HCT116 (cell line): ENCODE measurements at regions not wholly inside any gene's neighbourhood (a gene's known extent, or its start where the extent isn't known, plus 50 kb on each side); places are given as distances from the start of the nearest gene placed in this dataset.

Experiments used
- ATAC-seq: fragments of 200-7000 bp; cut with Tn5 transposase; 2 replicates; pipeline ENCODE4 v1.9.1; 2020; ENCODE audit warnings: mild to moderate bottlenecking, moderate library complexity
- BruUV-seq: library from RNA; stranded (reverse); fragments of 400-500 nt; replicated peaks from 2 replicates; lab custom pipeline; 2021; lab: Mats Ljungman, UMichigan
- CTCF ChIA-PET: fragments of 300-600 bp; sonication (Branson Sonifier 250); formaldehyde crosslinking; loops from one replicate; lab custom pipeline; 2021; ENCODE audit warnings: antibody characterized with exemption; lab: Charles Lee
- POLR2A ChIA-PET: fragments of 300-600, 350-600 bp; sonication (Branson Sonifier 250); formaldehyde crosslinking; loops from one replicate; lab custom pipeline; 2021; ENCODE audit warnings: antibody characterized with exemption; lab: Charles Lee
- RAD21 ChIA-PET, 2 experiments: fragments of 300-600 bp; sonication (Branson Sonifier 250); formaldehyde crosslinking; loops; one replicate each; lab custom pipeline; 2023; ENCODE audit warnings: low total read pairs in 2 of 2; ENCODE audit not compliant: uncharacterized antibody in 2 of 2, unreplicated experiment in 2 of 2, low non-redundant PET in 1 of 2; lab: Charles Lee
- DNase-seq: peaks from one replicate; pipeline ENCODE4 v3.0.0-alpha.2; 2010; ENCODE audit warnings: low read depth, low spot score
- H2AFZ ChIP-seq: fragments of 200-600 bp; shearing (Covaris generic), sonication (generic); 2 replicates; pipeline ENCODE4 v1.6.1; 2017; ENCODE audit warnings: low read depth, mixed run types, mixed read lengths, antibody characterized with exemption, low read length; ENCODE audit not compliant: poor library complexity, severe bottlenecking
- H3K27ac ChIP-seq: 2 replicates; pipeline ENCODE4 v1.5.1; 2012; ENCODE audit warnings: low read depth, low read length
- H3K27me3 ChIP-seq: fragments of 200-600 bp; sonication (generic); 2 replicates; pipeline ENCODE4 v1.6.1; 2016; ENCODE audit warnings: mixed run types, low read length, mixed read lengths; ENCODE audit not compliant: insufficient read depth
- H3K36me3 ChIP-seq, 2 experiments: fragments of 200-500 bp in 1 of 2; fragments of 200-600 bp in 1 of 2; sonication (Bioruptor generic) in 1 of 2; sonication (generic) in 1 of 2; 2 replicates each; pipeline versions ENCODE4 v1.5.1 to v1.6.1; 2014 to 2016; ENCODE audit warnings: low read length in 2 of 2, inconsistent platforms in 1 of 2, mixed read lengths in 1 of 2, mixed run types in 1 of 2; ENCODE audit not compliant: insufficient read depth in 2 of 2, control insufficient read depth in 1 of 2
- H3K4me1 ChIP-seq, 2 experiments: fragments of 200-600 bp in 1 of 2; sonication (generic) in 1 of 2; 2 replicates each; pipeline versions ENCODE4 v1.5.1 to v1.6.1; 2012 to 2017; ENCODE audit warnings: low read length in 2 of 2, inconsistent platforms in 1 of 2, mild to moderate bottlenecking in 1 of 2, mixed read lengths in 1 of 2, mixed run types in 1 of 2, moderate library complexity in 1 of 2; ENCODE audit not compliant: insufficient read depth in 2 of 2, control insufficient read depth in 1 of 2
- H3K4me2 ChIP-seq: fragments of 200-600 bp; sonication (generic); 2 replicates; pipeline ENCODE4 v1.6.1; 2017; ENCODE audit warnings: mixed run types, low read length, mixed read lengths
- H3K4me3 ChIP-seq, 2 experiments: fragments of 200-600 bp in 1 of 2; sonication (generic) in 1 of 2; replicated peaks in 1 of 2; 2 replicates each; pipeline ENCODE4 v1.5.1; 2011 to 2016; ENCODE audit warnings: low read length in 2 of 2, control low read depth in 1 of 2, low read depth in 1 of 2, mild to moderate bottlenecking in 1 of 2, mixed read lengths in 1 of 2, mixed run types in 1 of 2
- H3K79me2 ChIP-seq: fragments of 200-600 bp; sonication (generic); 2 replicates; pipeline ENCODE4 v1.6.1; 2017; ENCODE audit warnings: mild to moderate bottlenecking, mixed run types, low read length, moderate library complexity, mixed read lengths; ENCODE audit not compliant: insufficient read depth
- H3K9ac ChIP-seq: fragments of 200-600 bp; sonication (generic); 2 replicates; pipeline ENCODE4 v1.6.1; 2016; ENCODE audit warnings: low read length, mixed read lengths
- H3K9me2 ChIP-seq: fragments of 200-600 bp; sonication (generic), shearing (Covaris generic); 2 replicates; pipeline ENCODE4 v1.6.1; 2017; ENCODE audit warnings: mixed run types, mild to moderate bottlenecking, moderate library complexity; ENCODE audit not compliant: insufficient read depth
- H3K9me3 ChIP-seq, 2 experiments: fragments of 200-500 bp in 1 of 2; fragments of 200-600 bp in 1 of 2; sonication (Bioruptor generic) in 1 of 2; sonication (generic) in 1 of 2; 2 replicates each; pipeline ENCODE4 v1.6.1; 2014 to 2017; ENCODE audit warnings: low read length in 2 of 2, mixed read lengths in 2 of 2, inconsistent platforms in 1 of 2, low read depth in 1 of 2, mild to moderate bottlenecking in 1 of 2, mixed run types in 1 of 2, moderate library complexity in 1 of 2; ENCODE audit not compliant: control insufficient read depth in 1 of 2, insufficient read depth in 1 of 2
- H4K20me1 ChIP-seq: fragments of 200-600 bp; sonication (generic), shearing (Covaris generic); 2 replicates; pipeline ENCODE4 v1.6.1; 2017; ENCODE audit warnings: mixed run types, mild to moderate bottlenecking, moderate library complexity; ENCODE audit not compliant: insufficient read depth
- CBX3 ChIP-seq: IDR thresholded peaks from 2 replicates; pipeline ENCODE4 v1.6.1; 2012; ENCODE audit warnings: low read depth
- CEBPB ChIP-seq: IDR thresholded peaks from 2 replicates; pipeline ENCODE4 v1.6.1; 2012; ENCODE audit warnings: low read depth
- EGR1 ChIP-seq: IDR thresholded peaks from 2 replicates; pipeline ENCODE4 v1.6.1; 2012; ENCODE audit warnings: low read depth
- EZH2phosphoT487 ChIP-seq: fragments of 200-600 bp; IDR thresholded peaks from 2 replicates; pipeline ENCODE4 v1.6.1; 2018; ENCODE audit warnings: antibody characterized with exemption, borderline replicate concordance
- FOSL1 ChIP-seq: IDR thresholded peaks from 2 replicates; pipeline ENCODE4 v1.6.1; 2012; ENCODE audit warnings: low read depth
- JUND ChIP-seq: IDR thresholded peaks from 2 replicates; pipeline ENCODE4 v1.6.1; 2012
- POLR2A ChIP-seq: IDR thresholded peaks from 2 replicates; pipeline ENCODE4 v1.7.0; 2011; ENCODE audit warnings: borderline replicate concordance; ENCODE audit not compliant: insufficient read depth, insufficient read length; ENCODE audit errors: extremely low read depth
- POLR2AphosphoS5 ChIP-seq: IDR thresholded peaks from 2 replicates; pipeline ENCODE4 v1.6.1; 2011; ENCODE audit warnings: mild to moderate bottlenecking, low read depth, low read length, moderate library complexity
- RAD21 ChIP-seq: IDR thresholded peaks from 2 replicates; pipeline ENCODE4 v1.6.1; 2012; ENCODE audit warnings: low read depth, mild to moderate bottlenecking
- SIN3A ChIP-seq: IDR thresholded peaks from 2 replicates; pipeline ENCODE4 v1.6.1; 2012; ENCODE audit warnings: low read depth
- SP1 ChIP-seq: IDR thresholded peaks from 2 replicates; pipeline ENCODE4 v1.6.1; 2012; ENCODE audit warnings: low read depth
- SRF ChIP-seq: IDR thresholded peaks from 2 replicates; pipeline ENCODE4 v1.6.1; 2012; ENCODE audit warnings: low read depth
- TCF7L2 ChIP-seq: IDR thresholded peaks from 2 replicates; pipeline ENCODE4 v1.7.0; 2011; ENCODE audit warnings: borderline replicate concordance, inconsistent platforms; ENCODE audit not compliant: insufficient read depth, insufficient read length; ENCODE audit errors: extremely low read depth
- ZFX ChIP-seq: fragments of 450-650 bp; IDR thresholded peaks from 2 replicates; pipeline ENCODE4 v1.6.1; 2017
- ZNF274 ChIP-seq: fragments of 200-500 bp; sonication (Bioruptor generic); IDR thresholded peaks from 2 replicates; pipeline ENCODE4 v1.6.1; 2014; ENCODE audit warnings: mild to moderate bottlenecking, low read depth, low read length, inconsistent platforms
- intact Hi-C: fragments of 100-400 bp; cut with micrococcal nuclease; formaldehyde crosslinking; loops from 2 replicates; pipeline ENCODE4 v1.10.0; 2022

DNA sequence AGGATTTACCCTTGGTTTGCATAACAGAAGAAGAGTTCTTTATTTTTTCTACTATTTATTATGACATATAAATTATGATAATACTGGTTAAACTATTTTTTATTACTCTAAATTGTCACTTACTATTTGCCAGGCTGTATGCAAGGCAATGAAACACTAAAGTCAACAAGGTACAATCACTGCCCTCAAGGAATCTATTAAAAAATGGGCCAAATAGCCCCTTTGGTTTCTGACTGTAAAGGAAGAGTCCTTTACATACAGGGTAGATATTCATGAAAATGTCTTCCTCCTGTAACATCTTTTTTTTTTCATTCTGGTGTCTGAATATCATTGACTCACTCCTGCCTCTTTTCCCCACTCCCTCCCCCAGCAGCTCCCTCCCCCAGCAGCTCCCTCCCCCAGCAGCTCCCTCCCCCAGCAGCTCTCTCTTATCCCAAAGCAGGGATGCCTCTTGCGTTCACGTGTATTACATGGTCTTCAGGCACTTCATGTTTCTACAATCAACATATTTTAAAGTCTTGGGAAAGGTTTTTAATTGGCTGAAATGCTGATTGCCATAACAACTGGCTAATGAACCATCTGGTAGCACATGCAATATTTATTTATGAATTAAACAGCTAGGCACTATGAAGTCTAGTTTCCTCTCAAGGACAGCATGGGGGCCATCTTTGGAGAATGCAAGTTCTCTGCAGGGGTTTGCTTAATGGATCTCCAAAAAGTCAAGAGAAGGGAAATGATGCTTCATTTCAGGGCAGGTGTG is 400.4 kb upstream of the PLXNA2 start (continued):
- TF ChIP-seq TCF7L2 (no peak), ZFX (no peak), RAD21 (no peak)
- TF ChIP-seq, all 23 proteins: peak for 0

DNA sequence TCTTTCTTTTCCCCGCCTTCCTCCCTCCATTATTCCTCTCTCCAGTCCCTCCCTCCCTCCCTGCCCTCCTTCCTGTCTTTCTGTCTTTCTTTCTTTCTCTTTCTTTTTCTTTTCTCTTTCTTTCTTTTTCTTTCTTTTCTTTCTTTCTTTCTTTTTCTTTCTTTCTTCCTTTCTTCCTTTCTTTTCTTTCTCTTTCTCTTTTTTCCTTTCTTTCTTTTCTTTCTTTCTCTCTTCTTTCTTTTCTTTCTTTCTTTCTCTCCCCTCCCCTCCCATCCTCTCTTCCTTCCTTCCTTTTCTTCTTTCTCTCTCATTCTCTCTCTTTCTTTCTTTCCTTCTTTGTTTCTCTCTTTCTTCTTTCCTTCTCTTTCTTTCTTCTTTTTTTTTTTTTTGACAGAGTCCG is 402.2 kb upstream of the PLXNA2 start:
- intact Hi-C loops: no loop called here
- no peaks in the 10 kb centered on the region for H3K9me3 ChIP-seq
- TF ChIP-seq CEBPB (no peak), EGR1 (no peak), SRF (no peak), CBX3 (no peak), JUND (no peak), POLR2AphosphoS5 (no peak), RAD21 (no peak), POLR2A (no peak), TCF7L2 (no peak), EZH2phosphoT487 (no peak), SIN3A (no peak), ZNF274 (no peak), SP1 (no peak), FOSL1 (no peak)
- H2AFZ ChIP-seq: no peak overlapping the region
- H4K20me1 ChIP-seq: no peaks in the 10 kb centered on the region
- H3K9ac ChIP-seq: no peak overlapping the region
- DNase-seq (no peak), ATAC-seq (no peak)
- H3K9me2 ChIP-seq: no peaks in the 10 kb centered on the region
- ChIA-PET CTCF (no interaction called here), POLR2A (no interaction called here), RAD21 (no interaction called here)
- H3K27me3 ChIP-seq: no peaks in the 10 kb centered on the region
- no peak overlapping the region for H3K27ac ChIP-seq
- H3K79me2 ChIP-seq: no peaks in the 10 kb centered on the region
- H3K4me2 ChIP-seq: no peak overlapping the region
- no peaks in the 10 kb centered on the region for H3K4me1 ChIP-seq
- H3K4me3 ChIP-seq: no peak overlapping the region
- H3K36me3 ChIP-seq: no peaks in the 10 kb centered on the region
- BruUV-seq: no TSS peak
